ENCODE measurements at regions not wholly inside any gene's neighbourhood (a gene's known extent, or its start where the extent isn't known, plus 50 kb on each side); places are given as distances from the start of the nearest gene placed in this dataset.

GRCh38 chr2:107402330-107402729 lies 424.4 kb upstream of the RGPD4 start:
- TF ChIP-seq CTCF (conservative IDR thresholded peaks at IDR 0.05; ENCODE audit: low read length) (no peak), EZH2phosphoT487 (IDR thresholded peaks at IDR 0.05; ENCODE audit: borderline replicate concordance, low read depth, low read length) (no peak)
